ENCODE measurements at regions not wholly inside any gene's neighbourhood (a gene's known extent, or its start where the extent isn't known, plus 50 kb on each side); places are given as distances from the start of the nearest gene placed in this dataset.

- no peak overlapping the region for H3K27ac ChIP-seq (replicated peaks; ENCODE audit: low read length)
- H3K4me1 ChIP-seq (ENCODE audit: control insufficient read depth in 2 of 2, insufficient read depth in 1 of 2, low read depth in 1 of 2, low read length in 2 of 2), result no peaks in the 10 kb centered on the region
- H3K9ac ChIP-seq (ENCODE audit: low read depth, low read length, poor library complexity), result no peak overlapping the region
- no peak overlapping the region for H2BK5ac ChIP-seq (ENCODE audit: low read length)
- no peak overlapping the region for H2BK120ac ChIP-seq (ENCODE audit: low read depth, low read length)
- no peak overlapping the region for H4K91ac ChIP-seq (ENCODE audit: low read depth, low read length, poor library complexity)
- no CpG with 5 or more reads among the region's 4 CpGs for WGBS, 2 donors (ENCODE audit: extremely low coverage in 2 of 2, insufficient read length in 2 of 2, insufficient replicate concordance in 1 of 2)
- no peaks in the 10 kb centered on the region for H3K79me1 ChIP-seq (ENCODE audit: low read depth, low read length)
- H3K27me3 ChIP-seq (ENCODE audit: control insufficient read depth in 3 of 3, insufficient read depth in 3 of 3, low read depth in 1 of 3, low read length in 3 of 3), result peaks cover 0 to 3% (median 1%) of the 10 kb centered on the region in 3 experiments
- H2BK15ac ChIP-seq (ENCODE audit: low read length), result no peak overlapping the region
- H2BK12ac ChIP-seq (ENCODE audit: low read length), result no peak overlapping the region
- no peak overlapping the region for H3K23ac ChIP-seq (ENCODE audit: low read depth, low read length, poor library complexity)
- no peaks in the 10 kb centered on the region for H3K9me3 ChIP-seq (replicated peaks in 1 of 2; ENCODE audit: control insufficient read depth in 2 of 2, insufficient read depth in 1 of 2, low read depth in 1 of 2, low read length in 2 of 2)
- no peak for DNase-seq (ENCODE audit: low spot score)
- H3K4me3 ChIP-seq (ENCODE audit: low read length in 2 of 2), result no peak overlapping the region
- no peak overlapping the region for H3K4ac ChIP-seq (ENCODE audit: low read length)
- H3K36me3 ChIP-seq (replicated peaks in 1 of 2; ENCODE audit: control insufficient read depth in 2 of 2, insufficient read depth in 2 of 2, low read length in 2 of 2), result no peaks in the 10 kb centered on the region
- H3K4me2 ChIP-seq (ENCODE audit: insufficient read depth, low read length, poor library complexity, severe bottlenecking), result no peak overlapping the region
- no peak overlapping the region for H2AFZ ChIP-seq (ENCODE audit: low read length)
- no peak overlapping the region for H4K8ac ChIP-seq (ENCODE audit: low read depth, low read length)
- H2AK5ac ChIP-seq (ENCODE audit: low read depth, low read length), result no peak overlapping the region
- H3K18ac ChIP-seq (ENCODE audit: low read length), result no peak overlapping the region
- no peak overlapping the region for H3K14ac ChIP-seq (ENCODE audit: low read length)
These were observed 692.5 kb downstream of the TOX3 start for GRCh38 chr16:51854401-51854951.

- H2BK15ac ChIP-seq (ENCODE audit: low read length), result no peak overlapping the region
- H2AK5ac ChIP-seq (ENCODE audit: low read depth, low read length), result no peak overlapping the region
- no peak overlapping the region for H3K14ac ChIP-seq (ENCODE audit: low read length)
- no peak overlapping the region for H2AFZ ChIP-seq (ENCODE audit: low read length)
- no peak overlapping the region for H3K4me2 ChIP-seq (ENCODE audit: insufficient read depth, low read length, poor library complexity, severe bottlenecking)
- H3K23ac ChIP-seq (ENCODE audit: low read depth, low read length, poor library complexity), result no peak overlapping the region
- H3K27me3 ChIP-seq (ENCODE audit: control insufficient read depth in 3 of 3, insufficient read depth in 3 of 3, low read depth in 1 of 3, low read length in 3 of 3), result peaks cover 0 to 3% (median 1%) of the 10 kb centered on the region in 3 experiments
- no peak overlapping the region for H4K8ac ChIP-seq (ENCODE audit: low read depth, low read length)
- no peak overlapping the region for H3K18ac ChIP-seq (ENCODE audit: low read length)
- H2BK5ac ChIP-seq (ENCODE audit: low read length), result no peak overlapping the region
- no peak overlapping the region for H3K4ac ChIP-seq (ENCODE audit: low read length)
- H3K9ac ChIP-seq (ENCODE audit: low read depth, low read length, poor library complexity), result no peak overlapping the region
- H3K9me3 ChIP-seq (replicated peaks in 1 of 2; ENCODE audit: control insufficient read depth in 2 of 2, insufficient read depth in 1 of 2, low read depth in 1 of 2, low read length in 2 of 2), result no peaks in the 10 kb centered on the region
- no peaks in the 10 kb centered on the region for H3K79me1 ChIP-seq (ENCODE audit: low read depth, low read length)
- DNase-seq (ENCODE audit: low spot score), result no peak
- H4K91ac ChIP-seq (ENCODE audit: low read depth, low read length, poor library complexity), result no peak overlapping the region
- H3K27ac ChIP-seq (replicated peaks; ENCODE audit: low read length), result no peak overlapping the region
- H3K4me3 ChIP-seq (ENCODE audit: low read length in 2 of 2), result no peak overlapping the region
- no peaks in the 10 kb centered on the region for H3K36me3 ChIP-seq (replicated peaks in 1 of 2; ENCODE audit: control insufficient read depth in 2 of 2, insufficient read depth in 2 of 2, low read length in 2 of 2)
- H3K4me1 ChIP-seq (ENCODE audit: control insufficient read depth in 2 of 2, insufficient read depth in 1 of 2, low read depth in 1 of 2, low read length in 2 of 2), result peaks cover 2 to 3% of the 10 kb centered on the region in 2 donors
- no CpG with 5 or more reads among the region's 1 CpG for WGBS, 2 donors (ENCODE audit: extremely low coverage in 2 of 2, insufficient read length in 2 of 2, insufficient replicate concordance in 1 of 2)
- no peak overlapping the region for H2BK12ac ChIP-seq (ENCODE audit: low read length)
- no peak overlapping the region for H2BK120ac ChIP-seq (ENCODE audit: low read depth, low read length)
These were observed 693.4 kb downstream of the TOX3 start for GRCh38 chr16:51853586-51853985.

- no peak overlapping the region for H2AFZ ChIP-seq (ENCODE audit: low read length)
- no CpG with 5 or more reads among the region's 1 CpG for WGBS, 2 donors (ENCODE audit: extremely low coverage in 2 of 2, insufficient read length in 2 of 2, insufficient replicate concordance in 1 of 2)
- no peak overlapping the region for H3K4me3 ChIP-seq (ENCODE audit: low read length in 2 of 2)
- no peak overlapping the region for H3K14ac ChIP-seq (ENCODE audit: low read length)
- H2BK12ac ChIP-seq (ENCODE audit: low read length), result no peak overlapping the region
- peaks cover 3 to 5% of the 10 kb centered on the region in 2 donors for H3K4me1 ChIP-seq (ENCODE audit: control insufficient read depth in 2 of 2, insufficient read depth in 1 of 2, low read depth in 1 of 2, low read length in 2 of 2)
- no peak overlapping the region for H3K4me2 ChIP-seq (ENCODE audit: insufficient read depth, low read length, poor library complexity, severe bottlenecking)
- no peak overlapping the region for H4K91ac ChIP-seq (ENCODE audit: low read depth, low read length, poor library complexity)
- no peak overlapping the region for H2BK5ac ChIP-seq (ENCODE audit: low read length)
- no peaks in the 10 kb centered on the region for H3K9me3 ChIP-seq (replicated peaks in 1 of 2; ENCODE audit: control insufficient read depth in 2 of 2, insufficient read depth in 1 of 2, low read depth in 1 of 2, low read length in 2 of 2)
- no peak overlapping the region for H3K4ac ChIP-seq (ENCODE audit: low read length)
- H2BK15ac ChIP-seq (ENCODE audit: low read length), result no peak overlapping the region
- peaks cover 0 to 3% (median 1%) of the 10 kb centered on the region in 3 experiments for H3K27me3 ChIP-seq (ENCODE audit: control insufficient read depth in 3 of 3, insufficient read depth in 3 of 3, low read depth in 1 of 3, low read length in 3 of 3)
- no peaks in the 10 kb centered on the region for H3K79me1 ChIP-seq (ENCODE audit: low read depth, low read length)
- H3K27ac ChIP-seq (replicated peaks; ENCODE audit: low read length), result no peak overlapping the region
- no peaks in the 10 kb centered on the region for H3K36me3 ChIP-seq (replicated peaks in 1 of 2; ENCODE audit: control insufficient read depth in 2 of 2, insufficient read depth in 2 of 2, low read length in 2 of 2)
- no peak overlapping the region for H2AK5ac ChIP-seq (ENCODE audit: low read depth, low read length)
- DNase-seq (ENCODE audit: low spot score), result no peak
- H3K23ac ChIP-seq (ENCODE audit: low read depth, low read length, poor library complexity), result no peak overlapping the region
- no peak overlapping the region for H3K9ac ChIP-seq (ENCODE audit: low read depth, low read length, poor library complexity)
- no peak overlapping the region for H2BK120ac ChIP-seq (ENCODE audit: low read depth, low read length)
- no peak overlapping the region for H4K8ac ChIP-seq (ENCODE audit: low read depth, low read length)
- no peak overlapping the region for H3K18ac ChIP-seq (ENCODE audit: low read length)
These were observed 694.1 kb downstream of the TOX3 start for GRCh38 chr16:51852892-51853291.

GRCh38 chr16:51851111-51851510, 695.8 kb downstream of the TOX3 start:
- Histone ChIP-seq H2AFZ (ENCODE audit: low read length) (no peak overlapping the region), H3K4me2 (ENCODE audit: insufficient read depth, low read length, poor library complexity, severe bottlenecking) (no peak overlapping the region), H2BK5ac (ENCODE audit: low read length) (no peak overlapping the region), H3K4me1 (ENCODE audit: control insufficient read depth in 2 of 2, insufficient read depth in 1 of 2, low read depth in 1 of 2, low read length in 2 of 2) (peaks cover 3 to 9% of the 10 kb centered on the region in 2 donors), H2BK120ac (ENCODE audit: low read depth, low read length) (no peak overlapping the region), H3K9ac (ENCODE audit: low read depth, low read length, poor library complexity) (no peak overlapping the region), H3K18ac (ENCODE audit: low read length) (no peak overlapping the region), H3K4ac (ENCODE audit: low read length) (no peak overlapping the region), H2BK15ac (ENCODE audit: low read length) (no peak overlapping the region), H3K4me3 (ENCODE audit: low read length in 2 of 2) (no peak overlapping the region), H3K9me3 (replicated peaks in 1 of 2; ENCODE audit: control insufficient read depth in 2 of 2, insufficient read depth in 1 of 2, low read depth in 1 of 2, low read length in 2 of 2) (no peaks in the 10 kb centered on the region), H3K23ac (ENCODE audit: low read depth, low read length, poor library complexity) (no peak overlapping the region), H2BK12ac (ENCODE audit: low read length) (no peak overlapping the region), H3K27ac (replicated peaks; ENCODE audit: low read length) (no peak overlapping the region), H4K8ac (ENCODE audit: low read depth, low read length) (no peak overlapping the region), H3K79me1 (ENCODE audit: low read depth, low read length) (no peaks in the 10 kb centered on the region), H3K14ac (ENCODE audit: low read length) (no peak overlapping the region), H2AK5ac (ENCODE audit: low read depth, low read length) (no peak overlapping the region), H3K36me3 (replicated peaks in 1 of 2; ENCODE audit: control insufficient read depth in 2 of 2, insufficient read depth in 2 of 2, low read length in 2 of 2) (no peaks in the 10 kb centered on the region), H3K27me3 (ENCODE audit: control insufficient read depth in 3 of 3, insufficient read depth in 3 of 3, low read depth in 1 of 3, low read length in 3 of 3) (peaks cover 0 to 3% (median 1%) of the 10 kb centered on the region in 3 experiments), H4K91ac (ENCODE audit: low read depth, low read length, poor library complexity) (no peak overlapping the region)
- no peak for DNase-seq (ENCODE audit: low spot score)
- no CpG with 5 or more reads among the region's 3 CpGs for WGBS, 2 donors (ENCODE audit: extremely low coverage in 2 of 2, insufficient read length in 2 of 2, insufficient replicate concordance in 1 of 2)

Measured in neuronal stem cell (in vitro differentiated cells).